Fibroblast of lung (primary cell): ENCODE measurements at regions not wholly inside any gene's neighbourhood (a gene's known extent, or its start where the extent isn't known, plus 50 kb on each side); places are given as distances from the start of the nearest gene placed in this dataset.

Experiments
- DNase-seq, 2 donors: peaks; one replicate each; pipeline versions ENCODE4 v3.0.0 to v3.0.0-alpha.2; 2010; ENCODE audit warnings: low read depth in 2 of 2
- H2AFZ ChIP-seq: 2 replicates; pipeline ENCODE4 v1.5.1; 2012; ENCODE audit warnings: low read length, control low read depth, inconsistent platforms
- H3K27ac ChIP-seq: 2 replicates; pipeline ENCODE4 v1.5.1; 2011; ENCODE audit warnings: low read length, control low read depth; ENCODE audit not compliant: insufficient read depth
- H3K27me3 ChIP-seq: 2 replicates; pipeline ENCODE4 v1.5.1; 2011; ENCODE audit warnings: mild to moderate bottlenecking, low read length; ENCODE audit not compliant: control insufficient read depth, insufficient read depth
- H3K36me3 ChIP-seq: 2 replicates; pipeline ENCODE4 v1.5.1; 2011; ENCODE audit warnings: low read length; ENCODE audit not compliant: control insufficient read depth, insufficient read depth
- H3K4me1 ChIP-seq: 2 replicates; pipeline ENCODE4 v1.5.1; 2011; ENCODE audit warnings: low read length; ENCODE audit not compliant: control insufficient read depth, insufficient read depth; ENCODE audit errors: extremely low read depth
- H3K4me2 ChIP-seq: 2 replicates; pipeline ENCODE4 v1.5.1; 2011; ENCODE audit warnings: low read length, control low read depth; ENCODE audit not compliant: insufficient read depth; ENCODE audit errors: extremely low read depth
- H3K4me3 ChIP-seq, 4 experiments: fragments of 200-600 bp in 1 of 4; sonication (generic) in 1 of 4; replicated peaks in 1 of 4; 2 replicates each; pipeline ENCODE4 v1.5.1; 2011 to 2016; ENCODE audit warnings: low read length in 4 of 4, low read depth in 3 of 4, mild to moderate bottlenecking in 3 of 4, control low read depth in 2 of 4, inconsistent platforms in 1 of 4, mixed read lengths in 1 of 4; ENCODE audit not compliant: insufficient read depth in 1 of 4; ENCODE audit errors: control extremely low read depth in 1 of 4
- H3K79me2 ChIP-seq: 2 replicates; pipeline ENCODE4 v1.5.1; 2012; ENCODE audit warnings: mild to moderate bottlenecking, low read length, inconsistent platforms; ENCODE audit not compliant: control insufficient read depth, insufficient read depth
- H3K9ac ChIP-seq: 2 replicates; pipeline ENCODE4 v1.5.1; 2011; ENCODE audit warnings: mild to moderate bottlenecking, low read length, control low read depth; ENCODE audit not compliant: insufficient read depth
- H3K9me3 ChIP-seq: 2 replicates; pipeline ENCODE4 v1.5.1; 2012; ENCODE audit warnings: low read depth, low read length; ENCODE audit not compliant: control insufficient read depth, insufficient read depth
- H4K20me1 ChIP-seq: 2 replicates; pipeline ENCODE4 v1.5.1; 2011; ENCODE audit warnings: low read length; ENCODE audit not compliant: control insufficient read depth, insufficient read depth; ENCODE audit errors: extremely low read depth
- EZH2 ChIP-seq: IDR thresholded peaks from 2 replicates; pipeline ENCODE4 v1.5.1; 2012; ENCODE audit warnings: low read length, control low read depth, mild to moderate bottlenecking; ENCODE audit errors: missing control alignments
- TF ChIP-seq, protein P1 (sequence below), 2 donors: IDR thresholded peaks in 1 of 2; conservative IDR thresholded peaks in 1 of 2; 1 replicate in 1 of 2; 2 replicates in 1 of 2; pipeline ENCODE4 v1.5.1; 2011 to 2012; ENCODE audit warnings: low read length in 2 of 2, control low read depth in 1 of 2, inconsistent platforms in 1 of 2, low read depth in 1 of 2, mild to moderate bottlenecking in 1 of 2

- Histone ChIP-seq H3K4me2 (no peak overlapping the region), H2AFZ (no peak overlapping the region), H3K9me3 (no peaks in the 10 kb centered on the region), H3K4me1 (no peaks in the 10 kb centered on the region), H3K36me3 (no peaks in the 10 kb centered on the region), H3K79me2 (no peaks in the 10 kb centered on the region), H3K27ac (no peak overlapping the region), H3K9ac (no peak overlapping the region), H3K4me3 (no peak overlapping the region), H3K27me3 (no peaks in the 10 kb centered on the region), H4K20me1 (no peaks in the 10 kb centered on the region)
- TF ChIP-seq, protein P1, sequence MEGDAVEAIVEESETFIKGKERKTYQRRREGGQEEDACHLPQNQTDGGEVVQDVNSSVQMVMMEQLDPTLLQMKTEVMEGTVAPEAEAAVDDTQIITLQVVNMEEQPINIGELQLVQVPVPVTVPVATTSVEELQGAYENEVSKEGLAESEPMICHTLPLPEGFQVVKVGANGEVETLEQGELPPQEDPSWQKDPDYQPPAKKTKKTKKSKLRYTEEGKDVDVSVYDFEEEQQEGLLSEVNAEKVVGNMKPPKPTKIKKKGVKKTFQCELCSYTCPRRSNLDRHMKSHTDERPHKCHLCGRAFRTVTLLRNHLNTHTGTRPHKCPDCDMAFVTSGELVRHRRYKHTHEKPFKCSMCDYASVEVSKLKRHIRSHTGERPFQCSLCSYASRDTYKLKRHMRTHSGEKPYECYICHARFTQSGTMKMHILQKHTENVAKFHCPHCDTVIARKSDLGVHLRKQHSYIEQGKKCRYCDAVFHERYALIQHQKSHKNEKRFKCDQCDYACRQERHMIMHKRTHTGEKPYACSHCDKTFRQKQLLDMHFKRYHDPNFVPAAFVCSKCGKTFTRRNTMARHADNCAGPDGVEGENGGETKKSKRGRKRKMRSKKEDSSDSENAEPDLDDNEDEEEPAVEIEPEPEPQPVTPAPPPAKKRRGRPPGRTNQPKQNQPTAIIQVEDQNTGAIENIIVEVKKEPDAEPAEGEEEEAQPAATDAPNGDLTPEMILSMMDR (conservative IDR thresholded peaks at IDR 0.05 in 1 of 2, IDR thresholded peaks at IDR 0.05 in 1 of 2; ENCODE audit: low read depth in 1 of 2, low read length in 2 of 2): no peak
- DNase-seq: no peak
These were observed 223.9 kb upstream of the MIR17HG start for GRCh38 chr13:91123456-91124127.

DNA sequence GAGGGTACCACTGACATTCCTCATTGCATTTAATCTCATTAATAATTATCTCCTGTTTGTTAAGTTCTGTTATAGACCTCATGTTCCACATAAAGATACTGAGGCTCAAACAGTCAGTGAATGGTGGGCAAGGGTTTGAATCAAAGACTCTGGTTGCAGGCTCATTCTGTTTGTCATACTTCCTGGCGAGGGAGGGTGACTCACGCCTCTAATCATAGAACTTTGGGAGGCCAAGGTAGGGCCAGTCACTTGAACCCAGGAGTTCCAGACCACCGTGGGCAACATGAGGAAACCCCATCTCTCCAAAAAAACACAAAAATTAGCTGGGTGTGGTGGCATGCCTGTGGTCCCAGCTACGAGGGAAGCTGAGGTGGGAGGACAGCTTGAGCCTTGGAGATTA, 220.7 kb upstream of the MIR17HG start:
- no peak for TF ChIP-seq EZH2
- TF ChIP-seq, protein P1 (conservative IDR thresholded peaks at IDR 0.05 in 1 of 2, IDR thresholded peaks at IDR 0.05 in 1 of 2; ENCODE audit: low read depth in 1 of 2, low read length in 2 of 2): no peak
- no peaks in the 10 kb centered on the region for H3K36me3 ChIP-seq
- no peak overlapping the region for H3K4me3 ChIP-seq

DNA sequence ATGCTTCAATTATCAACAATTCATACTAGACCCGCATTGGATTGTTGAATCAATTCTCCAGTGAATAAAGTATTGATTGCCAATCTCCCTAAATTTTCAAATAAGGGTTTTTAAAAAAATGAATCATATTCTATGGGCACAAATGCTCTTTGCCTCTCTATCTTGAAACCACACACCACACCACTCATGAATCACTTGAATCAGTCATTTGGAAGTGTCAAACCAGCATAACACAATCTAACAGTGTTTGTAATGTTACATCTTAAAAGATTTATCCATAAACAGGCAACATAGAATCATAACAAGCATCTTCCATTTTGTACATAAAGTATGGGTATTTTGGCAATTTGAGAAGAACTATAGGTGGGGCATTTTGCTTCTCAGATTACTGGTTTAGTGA, 219.5 kb upstream of the MIR17HG start:
- H3K4me2 ChIP-seq: no peak overlapping the region
- DNase-seq: peak in 1 of 2 donors; percentile 43
- H3K9ac ChIP-seq: no peak overlapping the region
- no peak overlapping the region for H2AFZ ChIP-seq
- H3K4me3 ChIP-seq: no peak overlapping the region
- no peak overlapping the region for H3K27ac ChIP-seq
- TF ChIP-seq, protein P1 (conservative IDR thresholded peaks at IDR 0.05 in 1 of 2, IDR thresholded peaks at IDR 0.05 in 1 of 2; ENCODE audit: low read depth in 1 of 2, low read length in 2 of 2): no peak
- no peak for TF ChIP-seq EZH2
- H3K36me3 ChIP-seq: no peaks in the 10 kb centered on the region
- no peaks in the 10 kb centered on the region for H4K20me1 ChIP-seq
- H3K27me3 ChIP-seq: no peaks in the 10 kb centered on the region
- no peaks in the 10 kb centered on the region for H3K79me2 ChIP-seq
- no peaks in the 10 kb centered on the region for H3K4me1 ChIP-seq
- no peaks in the 10 kb centered on the region for H3K9me3 ChIP-seq

More for the DNA sequence above, 220.7 kb upstream of the MIR17HG start:
- Histone ChIP-seq H3K79me2 (no peaks in the 10 kb centered on the region), H4K20me1 (no peaks in the 10 kb centered on the region), H3K4me2 (no peak overlapping the region), H2AFZ (no peak overlapping the region), H3K9me3 (no peaks in the 10 kb centered on the region), H3K27ac (no peak overlapping the region), H3K4me1 (no peaks in the 10 kb centered on the region), H3K9ac (no peak overlapping the region), H3K27me3 (no peaks in the 10 kb centered on the region)
- DNase-seq: peak in 1 of 2 donors; percentile 56
